ENCODE measurements at regions not wholly inside any gene's neighbourhood (a gene's known extent, or its start where the extent isn't known, plus 50 kb on each side); places are given as distances from the start of the nearest gene placed in this dataset.

- in situ Hi-C loops (cut with HindIII; ENCODE audit: low pct_unique_long_range_greater_than_20kb, low sequenced_read_pairs) (no loop called here), intact Hi-C loops (cut with micrococcal nuclease; ENCODE audit: unreplicated experiment) (no loop called here)
- CTCF ChIA-PET: no interaction called here
Observed at GRCh38 chr3:104503022-104503421, 863.7 kb upstream of the ALCAM start.

GRCh38 chr3:104510131-104510849, 856.4 kb upstream of the ALCAM start:
- ATAC-seq: no peak
- Histone ChIP-seq H3K4me3 (ENCODE audit: low read depth in 2 of 2, low read length in 2 of 2) (no peak overlapping the region), H3K27me3 (ENCODE audit: control insufficient read depth, insufficient read depth, low read length) (no peaks in the 10 kb centered on the region), H3K4me1 (ENCODE audit: control insufficient read depth, insufficient read depth, low read length) (no peaks in the 10 kb centered on the region; the same call in 1 of the 2 replicates), H3K9me3 (ENCODE audit: control insufficient read depth, insufficient read depth, low read depth, low read length) (no peaks in the 10 kb centered on the region), H3K27ac (ENCODE audit: low read length) (no peak overlapping the region), H3K36me3 (ENCODE audit: control insufficient read depth, insufficient read depth, low read length) (no peaks in the 10 kb centered on the region)
- no peak for TF ChIP-seq REST (IDR thresholded peaks at IDR 0.05; ENCODE audit: insufficient read depth in 1 of 2, low read depth in 2 of 2, low read length in 1 of 2)
- no peak for TF ChIP-seq POLR2AphosphoS5 (IDR thresholded peaks at IDR 0.05; ENCODE audit: low read depth, low read length)
- TF ChIP-seq SIN3A (IDR thresholded peaks at IDR 0.05; ENCODE audit: borderline replicate concordance, insufficient read depth, low read depth, low read length): no peak
- no peak for TF ChIP-seq CTCF (IDR thresholded peaks at IDR 0.05)
- TF ChIP-seq TCF7L2 (IDR thresholded peaks at IDR 0.05; ENCODE audit: low read depth, low read length): no peak
- CTCF ChIA-PET: interaction anchor here (0.6 kb wide), 1 partner anchor 17 kb away, joined by 3 read pairs; no protein-coding TSS in a partner anchor
- no TSS peak for BruUV-seq (replicated peaks)
- in situ Hi-C loops (cut with HindIII; ENCODE audit: low pct_unique_long_range_greater_than_20kb, low sequenced_read_pairs) (no loop called here), intact Hi-C loops (cut with micrococcal nuclease; ENCODE audit: unreplicated experiment) (no loop called here)
- no peak for DNase-seq (ENCODE audit: low read depth, low spot score)
- POLR2A ChIA-PET: no interaction called here

More at GRCh38 chr3:104503022-104503421, 863.7 kb upstream of the ALCAM start:
- H3K27me3 ChIP-seq (ENCODE audit: control insufficient read depth, insufficient read depth, low read length): no peaks in the 10 kb centered on the region
- H3K9me3 ChIP-seq (ENCODE audit: control insufficient read depth, insufficient read depth, low read depth, low read length): no peaks in the 10 kb centered on the region
- H3K4me1 ChIP-seq (ENCODE audit: control insufficient read depth, insufficient read depth, low read length): no peaks in the 10 kb centered on the region
- no peaks in the 10 kb centered on the region for H3K36me3 ChIP-seq (ENCODE audit: control insufficient read depth, insufficient read depth, low read length)
- H3K27ac ChIP-seq (ENCODE audit: low read length): no peak overlapping the region
- no peak for TF ChIP-seq REST (IDR thresholded peaks at IDR 0.05; ENCODE audit: insufficient read depth in 1 of 2, low read depth in 2 of 2, low read length in 1 of 2)
- no peak for TF ChIP-seq TCF7L2 (IDR thresholded peaks at IDR 0.05; ENCODE audit: low read depth, low read length)
- TF ChIP-seq CTCF (IDR thresholded peaks at IDR 0.05): no peak
- TF ChIP-seq SIN3A (IDR thresholded peaks at IDR 0.05; ENCODE audit: borderline replicate concordance, insufficient read depth, low read depth, low read length): no peak
- no peak for TF ChIP-seq POLR2AphosphoS5 (IDR thresholded peaks at IDR 0.05; ENCODE audit: low read depth, low read length)
- no TSS peak for BruUV-seq (replicated peaks)
- DNase-seq (ENCODE audit: low read depth, low spot score) (no peak), ATAC-seq (no peak)
- POLR2A ChIA-PET: no interaction called here
- no peak overlapping the region for H3K4me3 ChIP-seq (ENCODE audit: low read depth in 2 of 2, low read length in 2 of 2)
